ENCODE measurements at regions not wholly inside any gene's neighbourhood (a gene's known extent, or its start where the extent isn't known, plus 50 kb on each side); places are given as distances from the start of the nearest gene placed in this dataset.

- no peak overlapping the region for H3K9ac ChIP-seq (ENCODE audit: low read length)
- H3K27me3 ChIP-seq (ENCODE audit: low read length): no peaks in the 10 kb centered on the region
- H3K79me2 ChIP-seq (ENCODE audit: insufficient read depth, low read length): no peaks in the 10 kb centered on the region
- H3F3A ChIP-seq (ENCODE audit: insufficient read depth): no peaks in the 10 kb centered on the region
- H3K4me3 ChIP-seq (ENCODE audit: insufficient read depth, low read length, poor library complexity, severe bottlenecking): no peak overlapping the region
- H3K4me2 ChIP-seq (ENCODE audit: low read depth, low read length, poor library complexity, severe bottlenecking): no peak overlapping the region
- H2AFZ ChIP-seq (ENCODE audit: low read depth, low read length, severe bottlenecking): no peak overlapping the region
- no peaks in the 10 kb centered on the region for H4K20me1 ChIP-seq (ENCODE audit: low read depth, low read length)
- H3K36me3 ChIP-seq (ENCODE audit: low read length): no peaks in the 10 kb centered on the region
- H3K9me3 ChIP-seq (ENCODE audit: insufficient read depth, low read length): no peaks in the 10 kb centered on the region
- no peak overlapping the region for H3K27ac ChIP-seq (ENCODE audit: low read depth, low read length)
- no peaks in the 10 kb centered on the region for H3K9me2 ChIP-seq (replicated peaks; ENCODE audit: insufficient read depth, low read length)
- no peak for TF ChIP-seq CTCF (IDR thresholded peaks at IDR 0.05; ENCODE audit: insufficient read depth, low read length, poor library complexity, severe bottlenecking)
- no peak for TF ChIP-seq EZH2phosphoT487 (conservative IDR thresholded peaks at IDR 0.05; ENCODE audit: low read length)
These were observed 240.9 kb upstream of the UBE2E2 start for GRCh38 chr3:22962244-22962643.

- no peak overlapping the region for H2AFZ ChIP-seq (ENCODE audit: low read depth, low read length, severe bottlenecking)
- no peaks in the 10 kb centered on the region for H4K20me1 ChIP-seq (ENCODE audit: low read depth, low read length)
- H3K79me2 ChIP-seq (ENCODE audit: insufficient read depth, low read length): no peaks in the 10 kb centered on the region
- no peaks in the 10 kb centered on the region for H3K27me3 ChIP-seq (ENCODE audit: low read length)
- no peaks in the 10 kb centered on the region for H3K36me3 ChIP-seq (ENCODE audit: low read length)
- H3K9me3 ChIP-seq (ENCODE audit: insufficient read depth, low read length): no peaks in the 10 kb centered on the region
- TF ChIP-seq CTCF (IDR thresholded peaks at IDR 0.05; ENCODE audit: insufficient read depth, low read length, poor library complexity, severe bottlenecking) (no peak), EZH2phosphoT487 (conservative IDR thresholded peaks at IDR 0.05; ENCODE audit: low read length) (no peak)
- H3K4me3 ChIP-seq (ENCODE audit: insufficient read depth, low read length, poor library complexity, severe bottlenecking): no peak overlapping the region
- no peak overlapping the region for H3K9ac ChIP-seq (ENCODE audit: low read length)
- H3K4me2 ChIP-seq (ENCODE audit: low read depth, low read length, poor library complexity, severe bottlenecking): no peak overlapping the region
- no peaks in the 10 kb centered on the region for H3K9me2 ChIP-seq (replicated peaks; ENCODE audit: insufficient read depth, low read length)
- H3F3A ChIP-seq (ENCODE audit: insufficient read depth): no peaks in the 10 kb centered on the region
- H3K27ac ChIP-seq (ENCODE audit: low read depth, low read length): no peak overlapping the region
These were observed 236.8 kb upstream of the UBE2E2 start for GRCh38 chr3:22966349-22966748.

- no peak overlapping the region for H3K9ac ChIP-seq (ENCODE audit: low read length)
These were observed 233.9 kb upstream of the UBE2E2 start for GRCh38 chr3:22969276-22969675.

More at GRCh38 chr3:22969276-22969675, 233.9 kb upstream of the UBE2E2 start:
- Histone ChIP-seq H2AFZ (ENCODE audit: low read depth, low read length, severe bottlenecking) (no peak overlapping the region), H3K4me3 (ENCODE audit: insufficient read depth, low read length, poor library complexity, severe bottlenecking) (no peak overlapping the region), H3K27me3 (ENCODE audit: low read length) (no peaks in the 10 kb centered on the region), H3K36me3 (ENCODE audit: low read length) (no peaks in the 10 kb centered on the region), H3F3A (ENCODE audit: insufficient read depth) (no peaks in the 10 kb centered on the region), H3K9me3 (ENCODE audit: insufficient read depth, low read length) (no peaks in the 10 kb centered on the region), H3K9me2 (replicated peaks; ENCODE audit: insufficient read depth, low read length) (no peaks in the 10 kb centered on the region), H3K79me2 (ENCODE audit: insufficient read depth, low read length) (no peaks in the 10 kb centered on the region), H3K27ac (ENCODE audit: low read depth, low read length) (no peak overlapping the region), H4K20me1 (ENCODE audit: low read depth, low read length) (no peaks in the 10 kb centered on the region), H3K4me2 (ENCODE audit: low read depth, low read length, poor library complexity, severe bottlenecking) (no peak overlapping the region)
- TF ChIP-seq EZH2phosphoT487 (conservative IDR thresholded peaks at IDR 0.05; ENCODE audit: low read length) (no peak), CTCF (IDR thresholded peaks at IDR 0.05; ENCODE audit: insufficient read depth, low read length, poor library complexity, severe bottlenecking) (no peak)
